H9 (cell line): ENCODE measurements at regions not wholly inside any gene's neighbourhood (a gene's known extent, or its start where the extent isn't known, plus 50 kb on each side); places are given as distances from the start of the nearest gene placed in this dataset.

Source experiments
- DNase-seq: peaks from one replicate; pipeline ENCODE4 v3.0.0-alpha.2; 2017
- H2AFZ ChIP-seq: one replicate; pipeline ENCODE4 v1.6.1; 2013; ENCODE audit warnings: mild to moderate bottlenecking, low read length, control low read depth, moderate library complexity
- H2AK5ac ChIP-seq: 2 replicates; pipeline ENCODE4 v1.6.1; 2013; ENCODE audit warnings: low read length, control low read depth, mixed read lengths; ENCODE audit not compliant: insufficient read length
- H2BK120ac ChIP-seq: one replicate; pipeline ENCODE4 v1.6.1; 2013; ENCODE audit warnings: low read depth, mild to moderate bottlenecking, low read length, control low read depth, inconsistent platforms; ENCODE audit not compliant: poor library complexity, severe bottlenecking
- H2BK12ac ChIP-seq: 2 replicates; pipeline ENCODE4 v1.6.1; 2013; ENCODE audit warnings: low read length, control low read depth, mixed read lengths, low read depth; ENCODE audit not compliant: insufficient read length
- H2BK15ac ChIP-seq: 2 replicates; pipeline ENCODE4 v1.6.1; 2013; ENCODE audit warnings: low read depth, low read length, control low read depth
- H2BK20ac ChIP-seq: one replicate; pipeline ENCODE4 v1.6.1; 2013; ENCODE audit warnings: low read depth, mild to moderate bottlenecking, low read length, control low read depth, inconsistent platforms; ENCODE audit not compliant: poor library complexity, severe bottlenecking
- H2BK5ac ChIP-seq: 2 replicates; pipeline ENCODE4 v1.6.1; 2013; ENCODE audit warnings: low read length, control low read depth, mixed read lengths; ENCODE audit not compliant: insufficient read length
- H3K14ac ChIP-seq: 2 replicates; pipeline ENCODE4 v1.6.1; 2013; ENCODE audit warnings: low read length, control low read depth; ENCODE audit not compliant: insufficient read depth
- H3K18ac ChIP-seq: 2 replicates; pipeline ENCODE4 v1.6.1; 2013; ENCODE audit warnings: low read depth, mild to moderate bottlenecking, mixed read lengths, low read length, control low read depth; ENCODE audit not compliant: insufficient read length
- H3K23ac ChIP-seq: 2 replicates; pipeline ENCODE4 v1.6.1; 2013; ENCODE audit warnings: low read length, control low read depth, mixed read lengths, low read depth; ENCODE audit not compliant: insufficient read length
- H3K23me2 ChIP-seq: 2 replicates; pipeline ENCODE4 v1.6.1; 2013; ENCODE audit warnings: low read depth, mild to moderate bottlenecking, mixed read lengths, low read length, control low read depth; ENCODE audit not compliant: insufficient read length, poor library complexity, severe bottlenecking
- H3K27ac ChIP-seq: 2 replicates; pipeline ENCODE4 v1.5.1; 2013; ENCODE audit warnings: low read length, control low read depth, mixed read lengths, low read depth; ENCODE audit not compliant: insufficient read length
- H3K27me3 ChIP-seq: 2 replicates; pipeline ENCODE4 v1.6.1; 2013; ENCODE audit warnings: low read length, control low read depth, inconsistent platforms; ENCODE audit not compliant: insufficient read depth
- H3K4ac ChIP-seq: 2 replicates; pipeline ENCODE4 v1.6.1; 2013; ENCODE audit warnings: low read depth, mild to moderate bottlenecking, control low read depth, inconsistent platforms, low read length, moderate library complexity
- H3K4me1 ChIP-seq: 2 replicates; pipeline ENCODE4 v1.6.1; 2013; ENCODE audit warnings: low read length, control low read depth, inconsistent platforms; ENCODE audit not compliant: insufficient read depth
- H3K4me2 ChIP-seq: 2 replicates; pipeline ENCODE4 v1.6.1; 2013; ENCODE audit warnings: low read length, control low read depth, mixed read lengths; ENCODE audit not compliant: insufficient read length, insufficient read depth
- H3K56ac ChIP-seq: 2 replicates; pipeline ENCODE4 v1.6.1; 2013; ENCODE audit warnings: low read depth, mild to moderate bottlenecking, mixed read lengths, low read length, control low read depth; ENCODE audit not compliant: insufficient read length
- H3K79me1 ChIP-seq: 2 replicates; pipeline ENCODE4 v1.6.1; 2013; ENCODE audit warnings: low read depth, mild to moderate bottlenecking, moderate library complexity, low read length, control low read depth, inconsistent platforms; ENCODE audit not compliant: insufficient read depth, poor library complexity, severe bottlenecking
- H3K79me2 ChIP-seq: 2 replicates; pipeline ENCODE4 v1.6.1; 2013; ENCODE audit warnings: low read length, control low read depth, inconsistent platforms; ENCODE audit not compliant: insufficient read depth
- H3K9ac ChIP-seq: 2 replicates; pipeline ENCODE4 v1.6.1; 2013; ENCODE audit warnings: low read length, control low read depth, mixed read lengths; ENCODE audit not compliant: insufficient read length; ENCODE audit errors: extremely low read depth
- H3K9me3 ChIP-seq: one replicate; pipeline ENCODE4 v1.6.1; 2013; ENCODE audit warnings: low read depth, low read length, inconsistent platforms; ENCODE audit not compliant: control insufficient read depth
- H3T11ph ChIP-seq: one replicate; pipeline ENCODE4 v1.6.1; 2013; ENCODE audit warnings: mild to moderate bottlenecking, low read length, control low read depth, inconsistent platforms
- H4K20me1 ChIP-seq: one replicate; pipeline ENCODE4 v1.6.1; 2013; ENCODE audit not compliant: control insufficient read depth, insufficient read length, insufficient read depth
- H4K5ac ChIP-seq: 2 replicates; pipeline ENCODE4 v1.6.1; 2013; ENCODE audit warnings: low read depth, mild to moderate bottlenecking, mixed read lengths, low read length, control low read depth; ENCODE audit not compliant: insufficient read length
- H4K8ac ChIP-seq: replicated peaks from 2 replicates; pipeline ENCODE4 v1.6.1; 2013; ENCODE audit warnings: low read length, control low read depth, mixed read lengths, low read depth; ENCODE audit not compliant: insufficient read length
- H4K91ac ChIP-seq: 2 replicates; pipeline ENCODE4 v1.6.1; 2013; ENCODE audit warnings: low read depth, mild to moderate bottlenecking, moderate library complexity, mixed read lengths, low read length, control low read depth; ENCODE audit not compliant: insufficient read length
- H3K27ac Mint-ChIP-seq, 3 experiments: 2 replicates in 2 of 3; 3 replicates in 1 of 3; pipeline ENCODE4 v1.8.0; 2020 to 2021; ENCODE audit warnings: mixed read lengths in 3 of 3, mild to moderate bottlenecking in 1 of 3, moderate library complexity in 1 of 3
- H3K27me3 Mint-ChIP-seq: 2 replicates; pipeline ENCODE4 v1.8.0; 2021; ENCODE audit warnings: low read depth, mild to moderate bottlenecking, moderate library complexity, mixed read lengths
- H3K36me3 Mint-ChIP-seq, 3 experiments: 2 replicates in 2 of 3; 3 replicates in 1 of 3; pipeline ENCODE4 v1.8.0; 2020 to 2021; ENCODE audit warnings: low read depth in 3 of 3, mixed read lengths in 3 of 3; ENCODE audit not compliant: insufficient read depth in 1 of 3
- H3K4me1 Mint-ChIP-seq, 2 experiments: 2 replicates each; pipeline ENCODE4 v1.8.0; 2020; ENCODE audit warnings: mixed read lengths in 2 of 2
- H3K4me3 Mint-ChIP-seq, 2 experiments: 2 replicates in 1 of 2; 3 replicates in 1 of 2; pipeline ENCODE4 v1.8.0; 2020 to 2021; ENCODE audit warnings: mild to moderate bottlenecking in 2 of 2, mixed read lengths in 2 of 2, moderate library complexity in 1 of 2
- H3K9me3 Mint-ChIP-seq, 2 experiments: 2 replicates in 1 of 2; 3 replicates in 1 of 2; pipeline ENCODE4 v1.8.0; 2020; ENCODE audit warnings: mild to moderate bottlenecking in 2 of 2, mixed read lengths in 2 of 2, moderate library complexity in 1 of 2
- CTCF ChIP-seq: fragments of 200-600 bp; sonication (generic); conservative IDR thresholded peaks from 3 replicates; pipeline ENCODE4 v1.8.0; 2021; ENCODE audit warnings: antibody characterized with exemption, mild to moderate bottlenecking
- WGBS: extraction: QIAGEN DNeasy Blood & Tissue Kit; methylation state at CpG from one replicate; pipeline ENCODE4 v1.1.7; 2013; ENCODE audit warnings: missing lambda C conversion rate, low lambda C conversion rate, mixed read lengths; ENCODE audit not compliant: insufficient read length; ENCODE audit errors: extremely low coverage; 5-methylcytosine and 5-hydroxymethylcytosine counted together

GRCh38 chr9:1960342-1961042 is 54.7 kb upstream of the SMARCA2 start:
- no peak overlapping the region for H3K4me3 Mint-ChIP-seq
- Histone ChIP-seq H3K27ac (no peak overlapping the region), H2BK12ac (no peak overlapping the region), H3K9me3 (no peaks in the 10 kb centered on the region), H3K27me3 (no peaks in the 10 kb centered on the region), H3K23ac (no peak overlapping the region), H2AFZ (no peak overlapping the region), H3K4me2 (no peak overlapping the region), H3K14ac (no peak overlapping the region), H3K79me2 (no peaks in the 10 kb centered on the region), H3K9ac (no peak overlapping the region), H4K5ac (no peak overlapping the region), H2AK5ac (no peak overlapping the region), H3K18ac (no peak overlapping the region), H3K79me1 (no peaks in the 10 kb centered on the region), H3K4ac (no peak overlapping the region), H4K8ac (no peak overlapping the region), H3K4me1 (0 out of 2 replicates have a peak, but pooled peaks cover 3% of the 10 kb centered on the region), H2BK15ac (no peak overlapping the region), H4K91ac (no peak overlapping the region), H3K23me2 (no peaks in the 10 kb centered on the region), H3T11ph (no peak overlapping the region), H4K20me1 (no peaks in the 10 kb centered on the region), H2BK120ac (no peak overlapping the region), H3K56ac (no peak overlapping the region), H2BK5ac (no peak overlapping the region), H2BK20ac (no peak overlapping the region)
- no peak for TF ChIP-seq CTCF
- no CpG with 5 or more reads among the region's 6 CpGs for WGBS
- no peak for DNase-seq
- H3K36me3 Mint-ChIP-seq: no peaks in the 10 kb centered on the region
- no peaks in the 10 kb centered on the region for H3K9me3 Mint-ChIP-seq
- peaks cover under 1% of the 10 kb centered on the region; the same call in 1 of the 2 replicates for H3K27me3 Mint-ChIP-seq
- H3K4me1 Mint-ChIP-seq: peaks cover 6 to 8% of the 10 kb centered on the region in 2 experiments
- H3K27ac Mint-ChIP-seq: no peak overlapping the region; a peak in 1 of 7 replicates
